ENCODE measurements at regions not wholly inside any gene's neighbourhood (a gene's known extent, or its start where the extent isn't known, plus 50 kb on each side); places are given as distances from the start of the nearest gene placed in this dataset.

GRCh38 chr7:442457-442856 lies 77.2 kb downstream of the PDGFA start:
- no peaks in the 10 kb centered on the region for H3K4me1 ChIP-seq (ENCODE audit: control insufficient read depth in 1 of 2, insufficient read depth in 2 of 2, low read length in 2 of 2)
- Mint-ChIP-seq H3K27me3 (ENCODE audit: low read depth in 3 of 3) (peaks cover 0 to 8% (median 5%) of the 10 kb centered on the region in 3 donors), H3K9me3 (peaks cover 0 to 11% (median 3%) of the 10 kb centered on the region in 7 donors), H3K27ac (no peak overlapping the region), H3K4me1 (no peaks in the 10 kb centered on the region), H3K4me3 (no peak overlapping the region), H3K36me3 (no peaks in the 10 kb centered on the region)
- H3K36me3 ChIP-seq (replicated peaks in 1 of 2; ENCODE audit: control insufficient read depth in 1 of 2, insufficient read depth in 2 of 2, low read length in 2 of 2) = no peaks in the 10 kb centered on the region
- DNase-seq = no peak
- TF ChIP-seq CTCF (IDR thresholded peaks at IDR 0.05) = no peak
- intact Hi-C loops (cut with micrococcal nuclease) = no loop called here
- over 99% methylated on average over 7 of the region's 7 CpGs for WGBS (ENCODE audit: insufficient coverage)
- no peak overlapping the region for H2AFZ ChIP-seq (ENCODE audit: insufficient read depth, low read depth, low read length, poor library complexity, severe bottlenecking)
- H3K4me2 ChIP-seq (replicated peaks; ENCODE audit: extremely low read depth, low read length, poor library complexity, severe bottlenecking) = no peak overlapping the region
- no peak overlapping the region for H3K4me3 ChIP-seq (replicated peaks in 1 of 3; ENCODE audit: low read depth in 2 of 3, low read length in 3 of 3)
- no peak overlapping the region for H3K9ac ChIP-seq (ENCODE audit: insufficient read depth, low read length, poor library complexity, severe bottlenecking)
- no peaks in the 10 kb centered on the region for H3K9me3 ChIP-seq (replicated peaks in 1 of 2; ENCODE audit: control insufficient read depth in 1 of 2, insufficient read depth in 1 of 2, low read length in 2 of 2)
- no peak overlapping the region for H3K27ac ChIP-seq (ENCODE audit: low read depth in 1 of 2, low read length in 2 of 2)
- H3K79me2 ChIP-seq (ENCODE audit: insufficient read depth, low read length) = no peaks in the 10 kb centered on the region
- H4K20me1 ChIP-seq (ENCODE audit: insufficient read depth, low read length) = no peaks in the 10 kb centered on the region
- H3K27me3 ChIP-seq (ENCODE audit: control insufficient read depth in 2 of 2, insufficient read depth in 2 of 2, low read length in 2 of 2) = no peaks in the 10 kb centered on the region

DNA sequence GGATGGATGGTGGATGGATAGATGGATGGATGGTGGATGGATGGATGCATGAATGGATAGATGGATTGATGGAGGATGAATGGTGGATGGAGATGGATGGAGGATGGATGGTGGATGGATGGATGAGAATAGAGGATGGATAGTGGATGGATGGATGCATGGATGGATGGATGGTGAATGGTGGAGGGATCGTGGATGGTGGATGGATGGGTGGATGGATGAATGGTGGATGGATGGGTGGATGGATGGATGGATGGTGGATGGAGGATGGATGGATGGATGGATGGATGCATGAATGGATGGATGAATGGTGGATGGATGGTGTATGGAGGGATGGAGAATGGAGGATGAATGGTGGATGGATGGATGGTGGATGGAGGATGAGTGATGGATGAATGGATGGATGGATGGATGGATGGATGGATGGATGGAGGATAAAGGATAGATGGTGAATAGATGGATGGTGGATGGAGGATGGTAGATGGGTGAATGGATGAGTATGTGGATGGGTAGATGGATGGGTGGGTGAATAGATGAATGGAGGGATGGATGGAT lies 76.3 kb downstream of the PDGFA start:
- 92% methylated on average over 1 of the region's 1 CpG for WGBS (ENCODE audit: insufficient coverage)
- H3K79me2 ChIP-seq (ENCODE audit: insufficient read depth, low read length) = no peaks in the 10 kb centered on the region
- H3K36me3 Mint-ChIP-seq = no peaks in the 10 kb centered on the region
- no peak overlapping the region for H3K4me3 ChIP-seq (replicated peaks in 1 of 3; ENCODE audit: low read depth in 2 of 3, low read length in 3 of 3)
- no peak for TF ChIP-seq CTCF (IDR thresholded peaks at IDR 0.05)
- no peak for DNase-seq
- peaks cover 0 to 11% (median 3%) of the 10 kb centered on the region in 7 donors for H3K9me3 Mint-ChIP-seq
- H3K9ac ChIP-seq (ENCODE audit: insufficient read depth, low read length, poor library complexity, severe bottlenecking) = no peak overlapping the region
- H3K4me3 Mint-ChIP-seq = no peak overlapping the region
- no peak overlapping the region for H3K4me2 ChIP-seq (replicated peaks; ENCODE audit: extremely low read depth, low read length, poor library complexity, severe bottlenecking)
- H4K20me1 ChIP-seq (ENCODE audit: insufficient read depth, low read length) = no peaks in the 10 kb centered on the region
- no peak overlapping the region for H2AFZ ChIP-seq (ENCODE audit: insufficient read depth, low read depth, low read length, poor library complexity, severe bottlenecking)
- H3K36me3 ChIP-seq (replicated peaks in 1 of 2; ENCODE audit: control insufficient read depth in 1 of 2, insufficient read depth in 2 of 2, low read length in 2 of 2) = no peaks in the 10 kb centered on the region
- no peaks in the 10 kb centered on the region for H3K9me3 ChIP-seq (replicated peaks in 1 of 2; ENCODE audit: control insufficient read depth in 1 of 2, insufficient read depth in 1 of 2, low read length in 2 of 2)
- H3K4me1 Mint-ChIP-seq = no peaks in the 10 kb centered on the region
- intact Hi-C loops (cut with micrococcal nuclease) = no loop called here
- H3K27ac Mint-ChIP-seq = no peak overlapping the region
- H3K27me3 ChIP-seq (ENCODE audit: control insufficient read depth in 2 of 2, insufficient read depth in 2 of 2, low read length in 2 of 2) = no peaks in the 10 kb centered on the region
- H3K27me3 Mint-ChIP-seq (ENCODE audit: low read depth in 3 of 3) = peaks cover 0 to 10% (median 5%) of the 10 kb centered on the region in 3 donors
- no peaks in the 10 kb centered on the region for H3K4me1 ChIP-seq (ENCODE audit: control insufficient read depth in 1 of 2, insufficient read depth in 2 of 2, low read length in 2 of 2)
- no peak overlapping the region for H3K27ac ChIP-seq (ENCODE audit: low read depth in 1 of 2, low read length in 2 of 2)

Measured in CD14-positive monocyte (primary cell).